ENCODE measurements at regions not wholly inside any gene's neighbourhood (a gene's known extent, or its start where the extent isn't known, plus 50 kb on each side); places are given as distances from the start of the nearest gene placed in this dataset.

DNA sequence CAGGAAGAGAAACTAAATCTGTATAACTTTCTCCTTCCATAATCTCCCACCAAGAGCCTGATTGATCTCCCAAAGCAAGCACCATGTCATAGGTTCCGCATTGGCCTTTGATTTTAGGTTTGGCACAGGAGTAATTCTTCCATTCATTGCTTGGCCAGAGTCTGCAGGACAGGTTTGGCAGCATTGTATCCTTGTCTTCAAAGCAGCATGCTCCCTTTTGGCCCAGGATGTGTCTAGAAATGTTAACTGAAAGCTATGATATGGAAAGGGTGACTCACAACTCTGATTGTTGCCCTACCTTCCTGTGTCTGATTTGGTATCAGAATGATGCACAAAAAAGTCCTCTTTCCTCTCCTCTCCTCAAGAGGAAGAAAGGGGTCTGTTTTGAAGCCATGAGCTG is 824.3 kb upstream of the PRMT6 start:
- TF ChIP-seq, protein P1, sequence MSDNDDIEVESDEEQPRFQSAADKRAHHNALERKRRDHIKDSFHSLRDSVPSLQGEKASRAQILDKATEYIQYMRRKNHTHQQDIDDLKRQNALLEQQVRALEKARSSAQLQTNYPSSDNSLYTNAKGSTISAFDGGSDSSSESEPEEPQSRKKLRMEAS (IDR thresholded peaks at IDR 0.05; ENCODE audit: low read depth, low read length): no peak
- TF ChIP-seq, protein P2, sequence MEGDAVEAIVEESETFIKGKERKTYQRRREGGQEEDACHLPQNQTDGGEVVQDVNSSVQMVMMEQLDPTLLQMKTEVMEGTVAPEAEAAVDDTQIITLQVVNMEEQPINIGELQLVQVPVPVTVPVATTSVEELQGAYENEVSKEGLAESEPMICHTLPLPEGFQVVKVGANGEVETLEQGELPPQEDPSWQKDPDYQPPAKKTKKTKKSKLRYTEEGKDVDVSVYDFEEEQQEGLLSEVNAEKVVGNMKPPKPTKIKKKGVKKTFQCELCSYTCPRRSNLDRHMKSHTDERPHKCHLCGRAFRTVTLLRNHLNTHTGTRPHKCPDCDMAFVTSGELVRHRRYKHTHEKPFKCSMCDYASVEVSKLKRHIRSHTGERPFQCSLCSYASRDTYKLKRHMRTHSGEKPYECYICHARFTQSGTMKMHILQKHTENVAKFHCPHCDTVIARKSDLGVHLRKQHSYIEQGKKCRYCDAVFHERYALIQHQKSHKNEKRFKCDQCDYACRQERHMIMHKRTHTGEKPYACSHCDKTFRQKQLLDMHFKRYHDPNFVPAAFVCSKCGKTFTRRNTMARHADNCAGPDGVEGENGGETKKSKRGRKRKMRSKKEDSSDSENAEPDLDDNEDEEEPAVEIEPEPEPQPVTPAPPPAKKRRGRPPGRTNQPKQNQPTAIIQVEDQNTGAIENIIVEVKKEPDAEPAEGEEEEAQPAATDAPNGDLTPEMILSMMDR (IDR thresholded peaks at IDR 0.05; ENCODE audit: low read depth, low read length): no peak
- TF ChIP-seq MYC (IDR thresholded peaks at IDR 0.05; ENCODE audit: low read depth, low read length): no peak
- TF ChIP-seq POLR2A (IDR thresholded peaks at IDR 0.05; ENCODE audit: extremely low read depth, insufficient read length): no peak
- H3K4me3 ChIP-seq (ENCODE audit: low read depth, low read length): no peak overlapping the region
- DNase-seq (ENCODE audit: low read depth): no peak

DNA sequence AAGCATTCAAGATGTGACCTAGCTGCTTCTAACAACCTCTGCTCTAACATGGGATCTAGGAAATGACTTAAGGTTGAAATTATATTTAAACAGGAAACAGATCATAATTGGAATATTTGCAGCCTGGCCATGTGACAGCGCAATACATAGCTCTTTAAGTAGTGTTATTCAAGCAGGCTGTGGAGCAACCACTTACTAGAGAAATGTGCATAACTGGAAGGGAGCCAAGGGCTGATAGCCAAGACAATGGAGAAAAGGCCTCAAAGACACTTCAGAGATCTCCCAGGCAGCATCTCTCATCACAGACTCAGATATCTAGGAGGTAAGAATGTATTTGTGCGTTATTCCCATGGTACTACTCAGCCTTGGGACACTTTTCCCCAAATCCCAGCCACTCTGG is 823.0 kb upstream of the PRMT6 start:
- TF ChIP-seq, protein P2 (IDR thresholded peaks at IDR 0.05; ENCODE audit: low read depth, low read length): no peak
- TF ChIP-seq POLR2A (IDR thresholded peaks at IDR 0.05; ENCODE audit: extremely low read depth, insufficient read length) (no peak), MYC (IDR thresholded peaks at IDR 0.05; ENCODE audit: low read depth, low read length) (no peak)
- TF ChIP-seq, protein P1 (IDR thresholded peaks at IDR 0.05; ENCODE audit: low read depth, low read length): no peak
- H3K4me3 ChIP-seq (ENCODE audit: low read depth, low read length): no peak overlapping the region
- no peak for DNase-seq (ENCODE audit: low read depth)

DNA sequence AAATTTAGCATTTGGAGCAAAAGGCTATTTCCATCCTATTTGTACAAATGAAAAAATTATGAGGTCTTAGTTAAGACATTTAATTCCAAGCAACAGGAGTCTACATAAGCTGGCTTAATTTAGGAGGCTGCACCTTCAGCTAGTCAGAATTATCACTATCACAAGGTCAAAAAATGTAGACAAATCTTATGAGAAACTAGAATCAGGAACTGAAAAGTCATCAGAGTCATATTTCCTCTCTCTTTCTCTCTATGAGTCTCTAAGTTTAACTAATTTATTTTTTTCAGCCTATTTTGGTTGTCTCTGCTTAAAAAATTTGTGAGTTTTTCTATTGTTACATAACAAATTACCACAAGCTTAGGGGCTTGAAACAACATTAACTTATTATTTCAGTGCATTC is 807.1 kb upstream of the PRMT6 start:
- DNase-seq (ENCODE audit: low read depth): no peak
- no peak overlapping the region for H3K4me3 ChIP-seq (ENCODE audit: low read depth, low read length)
- TF ChIP-seq MYC (IDR thresholded peaks at IDR 0.05; ENCODE audit: low read depth, low read length): no peak
- TF ChIP-seq POLR2A (IDR thresholded peaks at IDR 0.05; ENCODE audit: extremely low read depth, insufficient read length): no peak
- TF ChIP-seq, protein P2 (IDR thresholded peaks at IDR 0.05; ENCODE audit: low read depth, low read length): no peak
- TF ChIP-seq, protein P1 (IDR thresholded peaks at IDR 0.05; ENCODE audit: low read depth, low read length): no peak

DNA sequence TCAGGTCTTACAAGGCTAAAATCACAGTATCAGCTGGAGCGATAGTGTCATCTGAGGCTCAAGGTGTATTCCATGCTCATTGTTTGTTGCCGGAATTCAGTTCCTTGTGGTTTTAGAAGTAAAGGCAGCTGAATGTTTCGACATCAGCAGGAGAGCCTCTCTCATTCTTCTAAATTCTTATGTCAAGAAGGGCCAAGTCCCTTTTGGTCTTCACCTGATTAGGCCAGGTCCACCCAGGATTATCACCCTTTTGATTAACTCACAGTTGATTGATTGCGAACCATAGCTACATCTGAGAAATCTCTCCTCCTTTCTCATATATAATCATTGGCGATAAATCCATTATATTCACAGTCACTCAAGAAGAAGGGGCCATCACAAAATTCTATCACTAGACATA is 806.7 kb upstream of the PRMT6 start:
- H3K4me3 ChIP-seq (ENCODE audit: low read depth, low read length): no peak overlapping the region
- no peak for DNase-seq (ENCODE audit: low read depth)
- TF ChIP-seq POLR2A (IDR thresholded peaks at IDR 0.05; ENCODE audit: extremely low read depth, insufficient read length): no peak
- TF ChIP-seq, protein P1 (IDR thresholded peaks at IDR 0.05; ENCODE audit: low read depth, low read length): no peak
- TF ChIP-seq MYC (IDR thresholded peaks at IDR 0.05; ENCODE audit: low read depth, low read length): no peak
- TF ChIP-seq, protein P2 (IDR thresholded peaks at IDR 0.05; ENCODE audit: low read depth, low read length): no peak

DNA sequence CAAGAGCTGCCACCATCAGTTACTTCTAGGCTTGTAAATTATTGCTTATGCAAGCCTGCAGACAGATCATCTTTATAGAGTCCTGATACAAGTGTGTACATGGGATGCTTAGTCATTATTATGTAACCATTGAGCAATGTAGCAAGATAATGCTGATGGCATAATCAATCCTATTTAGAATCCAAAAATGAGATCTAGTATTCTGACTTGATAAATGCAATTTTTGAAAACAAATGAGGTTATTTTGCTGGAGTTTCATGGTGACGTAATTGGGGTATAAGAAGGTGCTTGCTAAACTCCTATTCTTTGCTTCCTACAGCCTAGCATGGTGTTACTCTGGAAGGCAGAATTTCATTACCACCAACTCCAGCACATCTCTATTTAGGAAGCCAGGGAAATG is 801.7 kb upstream of the PRMT6 start:
- DNase-seq (ENCODE audit: low read depth): peak; percentile 25
- TF ChIP-seq MYC (IDR thresholded peaks at IDR 0.05; ENCODE audit: low read depth, low read length) (no peak), POLR2A (IDR thresholded peaks at IDR 0.05; ENCODE audit: extremely low read depth, insufficient read length) (no peak)
- TF ChIP-seq, protein P1 (IDR thresholded peaks at IDR 0.05; ENCODE audit: low read depth, low read length): no peak
- TF ChIP-seq, protein P2 (IDR thresholded peaks at IDR 0.05; ENCODE audit: low read depth, low read length): no peak
- no peak overlapping the region for H3K4me3 ChIP-seq (ENCODE audit: low read depth, low read length)

DNA sequence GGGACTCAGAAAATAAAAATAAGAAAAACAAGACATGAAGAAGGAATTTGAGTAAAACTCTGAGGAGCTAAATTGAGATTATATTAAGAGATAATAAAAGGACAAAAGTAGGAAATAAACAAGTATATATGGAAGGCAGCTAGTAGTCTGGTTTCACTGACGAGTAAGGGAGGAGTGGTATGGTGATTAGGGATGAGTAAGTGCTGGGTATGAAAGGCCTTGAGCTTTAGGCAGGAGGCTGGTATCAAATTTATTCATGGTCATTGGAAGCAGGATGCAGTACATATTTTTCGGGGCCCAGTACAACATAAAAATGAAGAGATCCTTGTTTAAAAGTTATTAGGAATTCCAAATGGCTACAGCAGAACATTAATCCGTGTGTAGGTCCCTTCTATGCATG is 789.7 kb upstream of the PRMT6 start:
- DNase-seq (ENCODE audit: low read depth): no peak
- TF ChIP-seq MYC (IDR thresholded peaks at IDR 0.05; ENCODE audit: low read depth, low read length): no peak
- TF ChIP-seq, protein P1 (IDR thresholded peaks at IDR 0.05; ENCODE audit: low read depth, low read length): no peak
- TF ChIP-seq, protein P2 (IDR thresholded peaks at IDR 0.05; ENCODE audit: low read depth, low read length): no peak
- TF ChIP-seq POLR2A (IDR thresholded peaks at IDR 0.05; ENCODE audit: extremely low read depth, insufficient read length): no peak
- H3K4me3 ChIP-seq (ENCODE audit: low read depth, low read length): no peak overlapping the region
